GM12892 (cell line): ENCODE measurements at regions not wholly inside any gene's neighbourhood (a gene's known extent, or its start where the extent isn't known, plus 50 kb on each side); places are given as distances from the start of the nearest gene placed in this dataset.

Experiments used
- POLR2A ChIP-seq: IDR thresholded peaks from 2 replicates; pipeline ENCODE4 v1.6.1; 2011; ENCODE audit warnings: low read depth, low read length, control low read depth
- TAF1 ChIP-seq: IDR thresholded peaks from 2 replicates; pipeline ENCODE4 v1.6.1; 2011; ENCODE audit warnings: low read depth, mild to moderate bottlenecking, control low read depth, low read length, borderline replicate concordance

DNA sequence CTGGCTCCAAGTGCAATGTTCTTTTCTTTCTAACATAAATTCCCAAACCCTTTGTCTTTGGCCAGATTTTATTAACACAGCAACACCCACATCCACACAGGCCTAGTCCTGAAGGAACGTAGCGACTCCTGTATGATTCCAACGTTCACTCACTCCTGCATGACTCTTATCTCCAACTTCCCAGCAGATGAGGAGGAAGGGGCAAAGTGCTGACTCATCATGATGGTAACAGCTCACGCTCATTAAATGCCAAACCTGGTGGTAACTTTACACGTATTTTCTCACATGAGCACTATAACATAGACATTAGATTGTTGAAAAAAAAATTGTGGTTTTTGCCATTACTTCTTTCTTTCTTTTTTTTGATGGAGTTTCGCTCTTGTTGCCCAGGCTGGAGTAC lies 1349.5 kb downstream of the EFNA5 start:
- no peak for TF ChIP-seq POLR2A
- TF ChIP-seq TAF1, result no peak
